Ascending aorta (tissue), 2 donors: ENCODE measurements at regions not wholly inside any gene's neighbourhood (a gene's known extent, or its start where the extent isn't known, plus 50 kb on each side); places are given as distances from the start of the nearest gene placed in this dataset.

Source experiments
- DNase-seq, 2 donors: peaks; one replicate each; pipeline ENCODE4 v3.0.0-alpha.2; 2019; ENCODE audit warnings: low spot score in 2 of 2
- H3K27ac ChIP-seq, 2 donors: fragments of 200-600 bp; sonication (generic); one replicate each; pipeline ENCODE4 v1.5.1; 2016 to 2017; ENCODE audit warnings: mild to moderate bottlenecking in 1 of 2
- H3K27me3 ChIP-seq: fragments of 200-600 bp; sonication (generic); one replicate; pipeline ENCODE4 v1.5.1; 2017
- H3K36me3 ChIP-seq, 2 donors: fragments of 200-600 bp; sonication (generic); one replicate each; pipeline ENCODE4 v1.5.1; 2016
- H3K4me1 ChIP-seq, 2 donors: fragments of 200-600 bp; sonication (generic); one replicate each; pipeline ENCODE4 v1.5.1; 2016 to 2017; ENCODE audit warnings: mild to moderate bottlenecking in 1 of 2
- H3K4me3 ChIP-seq, 2 donors: fragments of 200-600 bp; sonication (generic); one replicate each; pipeline ENCODE4 v1.5.1; 2016 to 2017; ENCODE audit warnings: mild to moderate bottlenecking in 1 of 2
- H3K9me3 ChIP-seq, 2 donors: fragments of 200-600 bp; sonication (generic); one replicate each; pipeline ENCODE4 v1.5.1; 2016
- intact Hi-C: fragments of 100-400 bp; cut with DNase I; formaldehyde crosslinking; loops from one replicate; pipeline ENCODE4 v1.15.1; 2023
- TF ChIP-seq, protein P1 (sequence below), 3 experiments: fragments of 200-600 bp in 2 of 3; fragments of 450-650 bp in 1 of 3; sonication (generic) in 2 of 3; IDR thresholded peaks; one replicate each; pipeline ENCODE4 v1.5.1; 2016 to 2019; ENCODE audit warnings: antibody characterized with exemption in 3 of 3, mild to moderate bottlenecking in 1 of 3, moderate library complexity in 1 of 3

GRCh38 chr2:216758256-216759155 lies 63.2 kb upstream of the IGFBP5 start:
- TF ChIP-seq, protein P1, sequence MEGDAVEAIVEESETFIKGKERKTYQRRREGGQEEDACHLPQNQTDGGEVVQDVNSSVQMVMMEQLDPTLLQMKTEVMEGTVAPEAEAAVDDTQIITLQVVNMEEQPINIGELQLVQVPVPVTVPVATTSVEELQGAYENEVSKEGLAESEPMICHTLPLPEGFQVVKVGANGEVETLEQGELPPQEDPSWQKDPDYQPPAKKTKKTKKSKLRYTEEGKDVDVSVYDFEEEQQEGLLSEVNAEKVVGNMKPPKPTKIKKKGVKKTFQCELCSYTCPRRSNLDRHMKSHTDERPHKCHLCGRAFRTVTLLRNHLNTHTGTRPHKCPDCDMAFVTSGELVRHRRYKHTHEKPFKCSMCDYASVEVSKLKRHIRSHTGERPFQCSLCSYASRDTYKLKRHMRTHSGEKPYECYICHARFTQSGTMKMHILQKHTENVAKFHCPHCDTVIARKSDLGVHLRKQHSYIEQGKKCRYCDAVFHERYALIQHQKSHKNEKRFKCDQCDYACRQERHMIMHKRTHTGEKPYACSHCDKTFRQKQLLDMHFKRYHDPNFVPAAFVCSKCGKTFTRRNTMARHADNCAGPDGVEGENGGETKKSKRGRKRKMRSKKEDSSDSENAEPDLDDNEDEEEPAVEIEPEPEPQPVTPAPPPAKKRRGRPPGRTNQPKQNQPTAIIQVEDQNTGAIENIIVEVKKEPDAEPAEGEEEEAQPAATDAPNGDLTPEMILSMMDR (IDR thresholded peaks at IDR 0.05): no peak
- Histone ChIP-seq H3K27ac (no peak overlapping the region), H3K9me3 (no peaks in the 10 kb centered on the region), H3K4me1 (no peaks in the 10 kb centered on the region), H3K27me3 (no peaks in the 10 kb centered on the region), H3K4me3 (no peak overlapping the region), H3K36me3 (no peaks in the 10 kb centered on the region)
- no peak for DNase-seq
- intact Hi-C loops: no loop called here

DNA sequence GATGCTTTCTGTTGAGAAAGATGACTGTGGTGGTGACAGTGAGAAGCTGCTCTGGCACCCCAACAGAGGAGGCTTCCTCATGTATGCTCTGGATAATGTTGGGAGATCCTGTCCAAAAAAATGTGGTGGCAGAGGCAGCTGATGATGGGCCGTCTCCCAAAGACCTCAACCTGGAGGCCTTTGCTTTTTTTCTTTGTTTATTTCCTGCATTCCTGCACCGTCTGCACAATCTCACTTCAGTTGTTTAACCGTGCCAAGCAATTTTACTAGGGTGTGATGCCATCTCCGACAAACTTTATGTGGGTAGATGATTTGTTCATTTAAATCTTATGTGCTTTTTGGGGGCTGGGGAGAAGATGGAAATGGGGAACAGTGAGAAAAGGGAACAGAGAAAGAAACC lies 62.2 kb upstream of the IGFBP5 start:
- H3K27ac ChIP-seq: no peak overlapping the region
- intact Hi-C loops: no loop called here

GRCh38 chr2:216756435-216756834 lies 61.1 kb upstream of the IGFBP5 start:
- no peak for DNase-seq
- no peaks in the 10 kb centered on the region for H3K9me3 ChIP-seq
- H3K4me3 ChIP-seq: no peak overlapping the region
- H3K36me3 ChIP-seq: no peaks in the 10 kb centered on the region
- intact Hi-C loops: no loop called here
- no peaks in the 10 kb centered on the region for H3K4me1 ChIP-seq
- H3K27me3 ChIP-seq: no peaks in the 10 kb centered on the region
- no peak overlapping the region for H3K27ac ChIP-seq
- TF ChIP-seq, protein P1 (IDR thresholded peaks at IDR 0.05): no peak

More for the DNA sequence above, 62.2 kb upstream of the IGFBP5 start:
- Histone ChIP-seq H3K9me3 (no peaks in the 10 kb centered on the region), H3K4me1 (no peaks in the 10 kb centered on the region), H3K27me3 (no peaks in the 10 kb centered on the region), H3K36me3 (no peaks in the 10 kb centered on the region), H3K4me3 (no peak overlapping the region)
- TF ChIP-seq, protein P1 (IDR thresholded peaks at IDR 0.05): no peak
- no peak for DNase-seq

GRCh38 chr2:216754812-216755211 lies 59.5 kb upstream of the IGFBP5 start:
- no peak overlapping the region for H3K4me3 ChIP-seq
- no peak for DNase-seq
- H3K9me3 ChIP-seq: no peaks in the 10 kb centered on the region
- H3K27ac ChIP-seq: no peak overlapping the region
- H3K4me1 ChIP-seq: no peaks in the 10 kb centered on the region
- no peaks in the 10 kb centered on the region for H3K36me3 ChIP-seq
- intact Hi-C loops: no loop called here
- TF ChIP-seq, protein P1 (IDR thresholded peaks at IDR 0.05): no peak
- H3K27me3 ChIP-seq: no peaks in the 10 kb centered on the region

GRCh38 chr2:216754336-216754735 lies 59.0 kb upstream of the IGFBP5 start:
- Histone ChIP-seq H3K27ac (no peak overlapping the region), H3K9me3 (no peaks in the 10 kb centered on the region), H3K27me3 (no peaks in the 10 kb centered on the region), H3K4me1 (no peaks in the 10 kb centered on the region), H3K4me3 (no peak overlapping the region), H3K36me3 (no peaks in the 10 kb centered on the region)
- intact Hi-C loops: no loop called here
- TF ChIP-seq, protein P1 (IDR thresholded peaks at IDR 0.05): no peak
- DNase-seq: no peak
